ENCODE measurements at regions not wholly inside any gene's neighbourhood (a gene's known extent, or its start where the extent isn't known, plus 50 kb on each side); places are given as distances from the start of the nearest gene placed in this dataset.

- no peak for TF ChIP-seq EZH2phosphoT487 (IDR thresholded peaks at IDR 0.05; ENCODE audit: borderline replicate concordance)
- TF ChIP-seq, protein P1, sequence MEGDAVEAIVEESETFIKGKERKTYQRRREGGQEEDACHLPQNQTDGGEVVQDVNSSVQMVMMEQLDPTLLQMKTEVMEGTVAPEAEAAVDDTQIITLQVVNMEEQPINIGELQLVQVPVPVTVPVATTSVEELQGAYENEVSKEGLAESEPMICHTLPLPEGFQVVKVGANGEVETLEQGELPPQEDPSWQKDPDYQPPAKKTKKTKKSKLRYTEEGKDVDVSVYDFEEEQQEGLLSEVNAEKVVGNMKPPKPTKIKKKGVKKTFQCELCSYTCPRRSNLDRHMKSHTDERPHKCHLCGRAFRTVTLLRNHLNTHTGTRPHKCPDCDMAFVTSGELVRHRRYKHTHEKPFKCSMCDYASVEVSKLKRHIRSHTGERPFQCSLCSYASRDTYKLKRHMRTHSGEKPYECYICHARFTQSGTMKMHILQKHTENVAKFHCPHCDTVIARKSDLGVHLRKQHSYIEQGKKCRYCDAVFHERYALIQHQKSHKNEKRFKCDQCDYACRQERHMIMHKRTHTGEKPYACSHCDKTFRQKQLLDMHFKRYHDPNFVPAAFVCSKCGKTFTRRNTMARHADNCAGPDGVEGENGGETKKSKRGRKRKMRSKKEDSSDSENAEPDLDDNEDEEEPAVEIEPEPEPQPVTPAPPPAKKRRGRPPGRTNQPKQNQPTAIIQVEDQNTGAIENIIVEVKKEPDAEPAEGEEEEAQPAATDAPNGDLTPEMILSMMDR (conservative IDR thresholded peaks at IDR 0.05; ENCODE audit: low read length): no peak
Measured at GRCh38 chr5:86482008-86482407, 135.7 kb upstream of the COX7C start.

All from Loucy (cell line).